GM18505 (cell line): ENCODE measurements at regions not wholly inside any gene's neighbourhood (a gene's known extent, or its start where the extent isn't known, plus 50 kb on each side); places are given as distances from the start of the nearest gene placed in this dataset.
"Not testable (repeated sequence)": the region's sequence is repeated elsewhere in the genome, so short reads cannot be mapped to it uniquely, and the experiment has no call there.

ENCODE experiments used
- ATAC-seq: cut with Tn5 transposase; IDR thresholded peaks from one replicate; pipeline ENCODE4 v1.9.1; 2021; ENCODE audit not compliant: unreplicated experiment
- POLR2A ChIP-seq: IDR thresholded peaks from 4 replicates; pipeline ENCODE4 v1.6.1; 2011; ENCODE audit warnings: borderline replicate concordance; ENCODE audit not compliant: insufficient read depth, insufficient read length; ENCODE audit errors: extremely low read depth

DNA sequence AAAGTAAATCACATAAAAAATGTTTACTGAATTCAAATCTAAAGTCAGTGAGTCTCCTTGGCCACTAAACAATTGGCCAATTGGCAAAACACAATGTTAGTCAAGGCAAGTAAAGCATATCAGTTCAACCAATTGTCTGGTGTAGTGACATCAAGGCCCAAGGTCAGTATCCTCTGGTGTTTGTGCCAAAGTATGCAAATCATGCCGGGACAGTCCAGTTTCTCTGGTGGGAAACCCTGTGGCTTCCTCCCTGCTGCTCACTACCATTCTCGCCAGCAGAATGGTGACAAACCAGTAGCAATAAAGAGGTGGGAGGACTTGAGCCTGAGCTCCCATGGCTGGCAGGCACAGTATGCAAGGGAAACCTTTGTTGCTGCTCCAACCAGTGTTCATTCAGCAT lies 314.9 kb upstream of the FGF13 start:
- no peak for TF ChIP-seq POLR2A
- ATAC-seq = no peak

- no peak for TF ChIP-seq POLR2A
- no peak for ATAC-seq
Measured at GRCh38 chrX:139025816-139026215, 314.3 kb upstream of the FGF13 start.

- TF ChIP-seq POLR2A = no peak
- no peak for ATAC-seq
Measured at GRCh38 chrX:139023531-139023930, 312.0 kb upstream of the FGF13 start.

- no peak for TF ChIP-seq POLR2A
- no peak for ATAC-seq
Measured at GRCh38 chrX:139020801-139021200, 309.3 kb upstream of the FGF13 start.

DNA sequence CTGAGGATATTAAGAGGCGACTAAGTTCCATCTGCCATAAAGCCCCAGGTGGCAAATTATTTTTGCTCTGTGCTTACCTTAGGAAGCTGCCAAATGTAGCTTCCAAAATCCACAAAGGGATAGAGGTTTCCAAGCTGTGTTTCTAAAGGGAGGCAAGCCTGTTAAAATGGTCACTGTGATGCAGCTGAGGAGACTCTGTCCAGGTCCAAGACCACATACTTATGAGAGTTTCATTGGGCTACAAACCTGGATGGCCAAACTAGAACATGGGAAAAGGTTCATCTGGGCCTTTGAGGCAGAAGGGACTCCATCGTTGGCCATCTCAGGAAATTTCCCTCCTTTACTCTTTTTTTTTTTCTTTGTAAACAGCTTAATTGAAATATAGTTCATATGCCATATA lies 306.9 kb upstream of the FGF13 start:
- TF ChIP-seq POLR2A = no peak
- ATAC-seq = no peak

DNA sequence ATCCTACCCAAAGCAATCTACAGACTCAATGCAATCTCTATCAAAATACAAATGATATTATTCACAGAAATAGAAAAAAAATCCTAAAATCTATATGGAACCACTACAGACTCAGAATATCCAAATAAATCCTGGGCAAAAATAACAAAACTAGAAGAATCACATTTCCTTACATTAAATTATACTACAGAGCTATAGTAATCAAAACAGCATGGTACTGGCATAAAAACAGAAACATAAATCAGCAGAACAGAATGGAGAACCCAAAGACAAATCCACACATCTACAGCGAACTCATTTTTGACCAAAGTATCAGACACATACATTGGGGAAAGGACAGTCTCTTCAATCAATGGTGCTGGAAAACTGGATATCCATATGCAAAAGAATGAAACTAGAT lies 304.1 kb upstream of the FGF13 start:
- no peak for ATAC-seq
- no peak for TF ChIP-seq POLR2A

GRCh38 chrX:139008185-139008584 lies 296.7 kb upstream of the FGF13 start:
- ATAC-seq = no peak
- TF ChIP-seq POLR2A = no peak

- not testable (repeated sequence) for ATAC-seq
Measured at GRCh38 chrX:139003856-139004527, 292.5 kb upstream of the FGF13 start.

DNA sequence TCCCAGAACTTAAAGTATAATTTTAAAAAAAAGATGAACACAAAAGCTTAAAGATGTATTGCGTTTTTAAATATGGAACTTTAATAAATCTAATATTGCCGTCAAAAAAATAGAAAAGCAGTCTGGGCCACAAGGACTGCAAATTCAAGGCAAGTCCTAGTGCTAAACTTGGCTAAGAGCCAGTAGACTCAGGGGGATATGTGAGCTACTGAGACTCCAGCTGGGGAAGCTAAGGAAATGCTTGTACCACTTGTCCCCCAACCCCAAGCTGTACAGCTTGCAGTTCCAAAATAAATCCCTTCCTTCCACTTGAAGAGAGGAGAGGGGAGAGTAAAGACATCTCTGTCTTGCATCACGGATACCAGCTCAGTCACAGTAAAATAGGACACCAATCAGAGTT lies 290.8 kb upstream of the FGF13 start:
- no peak for ATAC-seq
- TF ChIP-seq POLR2A = no peak

DNA sequence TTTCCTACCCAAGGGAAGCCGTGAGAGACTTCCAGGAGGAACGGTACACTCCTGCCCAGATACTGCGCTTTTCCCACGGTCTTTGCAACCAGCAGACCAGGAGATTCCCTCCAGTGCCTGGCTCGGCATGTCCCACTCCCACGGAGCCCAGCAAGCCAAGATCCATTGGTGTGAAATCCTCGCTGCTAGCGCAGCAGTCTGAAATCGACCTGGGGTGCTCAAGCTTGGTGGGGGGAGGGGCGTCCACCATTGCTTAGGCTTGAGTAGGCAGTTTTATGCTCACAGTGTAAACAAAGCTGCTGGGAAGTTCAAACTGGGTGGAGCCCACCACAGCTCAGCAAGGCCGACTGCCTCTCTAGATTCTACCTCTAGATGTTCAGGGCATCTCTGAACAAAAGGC lies 284.8 kb upstream of the FGF13 start:
- no peak for TF ChIP-seq POLR2A
- ATAC-seq = no peak

DNA sequence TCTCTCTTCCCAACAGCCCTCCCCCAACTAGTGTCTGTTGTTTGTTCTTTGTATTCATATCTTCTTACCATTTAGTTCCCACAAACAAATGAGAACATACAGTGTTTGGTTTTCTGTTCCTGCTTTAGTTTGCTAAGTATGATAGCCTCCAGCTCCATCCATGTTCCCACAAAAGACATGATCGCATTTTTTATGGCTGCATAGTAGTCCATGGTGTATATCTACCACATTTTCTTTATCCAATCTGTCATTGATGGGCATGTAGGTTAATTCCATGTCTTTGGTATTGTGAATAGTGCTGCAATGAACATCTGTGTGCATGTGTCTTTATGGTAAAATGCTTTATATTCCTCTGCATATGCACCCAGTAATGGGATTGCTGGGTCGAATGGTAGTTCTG lies 283.9 kb upstream of the FGF13 start:
- no peak for TF ChIP-seq POLR2A

DNA sequence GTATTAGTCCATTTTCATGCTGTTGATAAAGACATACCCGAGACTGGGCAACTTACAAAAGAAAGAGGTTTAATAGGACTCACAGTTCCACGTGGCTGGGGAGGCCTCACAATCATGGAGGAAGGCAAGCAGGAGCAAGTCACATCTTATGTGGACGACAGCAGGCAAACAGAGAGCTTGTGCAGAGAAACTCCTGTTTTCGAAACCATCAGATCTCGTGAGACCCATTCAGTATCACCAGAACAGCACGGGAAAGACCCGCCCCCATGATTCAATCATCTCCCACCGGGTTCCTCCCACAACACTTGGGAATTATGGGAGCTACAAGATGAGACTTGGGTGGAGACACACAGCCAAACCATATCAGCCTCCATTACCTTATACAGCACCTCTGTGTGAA lies 278.9 kb upstream of the FGF13 start:
- not testable (repeated sequence) for ATAC-seq

More for the DNA sequence above, 283.9 kb upstream of the FGF13 start:
- no peak for ATAC-seq

DNA sequence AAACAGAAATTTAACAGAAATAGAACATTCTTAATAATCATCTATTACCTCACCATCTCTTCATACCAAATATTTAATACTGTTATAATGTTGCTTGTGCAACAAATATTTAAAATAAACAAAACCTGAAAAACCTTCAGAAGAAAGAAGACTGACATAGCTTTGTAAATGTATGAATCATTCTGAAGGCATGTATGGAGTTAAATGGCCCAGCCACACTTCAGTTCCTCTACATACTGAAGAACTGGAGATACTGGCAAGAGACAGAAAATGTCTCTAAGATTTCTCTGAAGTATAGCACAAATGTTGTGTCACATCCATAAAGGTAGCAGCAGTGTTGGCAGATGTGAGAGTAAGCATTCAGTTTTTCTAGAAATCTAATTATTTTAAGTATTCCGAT lies 275.3 kb upstream of the FGF13 start:
- no peak for ATAC-seq
- no peak for TF ChIP-seq POLR2A

GRCh38 chrX:138986235-138986634 lies 274.7 kb upstream of the FGF13 start:
- no peak for TF ChIP-seq POLR2A
- no peak for ATAC-seq

- ATAC-seq = no peak
- no peak for TF ChIP-seq POLR2A
Measured at GRCh38 chrX:138982365-138982764, 270.8 kb upstream of the FGF13 start.
